ENCODE measurements at regions not wholly inside any gene's neighbourhood (a gene's known extent, or its start where the extent isn't known, plus 50 kb on each side); places are given as distances from the start of the nearest gene placed in this dataset.
A peak's percentile ranks its signal among the peaks of the same experiment; 100 is the strongest.

GRCh38 chr6:67884442-67884841 is 750.6 kb upstream of the ADGRB3 start (continued):
- TF ChIP-seq, protein P1, sequence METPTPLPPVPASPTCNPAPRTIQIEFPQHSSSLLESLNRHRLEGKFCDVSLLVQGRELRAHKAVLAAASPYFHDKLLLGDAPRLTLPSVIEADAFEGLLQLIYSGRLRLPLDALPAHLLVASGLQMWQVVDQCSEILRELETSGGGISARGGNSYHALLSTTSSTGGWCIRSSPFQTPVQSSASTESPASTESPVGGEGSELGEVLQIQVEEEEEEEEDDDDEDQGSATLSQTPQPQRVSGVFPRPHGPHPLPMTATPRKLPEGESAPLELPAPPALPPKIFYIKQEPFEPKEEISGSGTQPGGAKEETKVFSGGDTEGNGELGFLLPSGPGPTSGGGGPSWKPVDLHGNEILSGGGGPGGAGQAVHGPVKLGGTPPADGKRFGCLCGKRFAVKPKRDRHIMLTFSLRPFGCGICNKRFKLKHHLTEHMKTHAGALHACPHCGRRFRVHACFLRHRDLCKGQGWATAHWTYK (CRISPR knock-in tag; IDR thresholded peaks at IDR 0.05): no peak
- no peak for TF ChIP-seq SMARCC2 (IDR thresholded peaks at IDR 0.05; ENCODE audit: low read depth)
- TF ChIP-seq CAMTA2 (CRISPR knock-in tag; conservative IDR thresholded peaks at IDR 0.05): no peak
- TF ChIP-seq, protein P2, sequence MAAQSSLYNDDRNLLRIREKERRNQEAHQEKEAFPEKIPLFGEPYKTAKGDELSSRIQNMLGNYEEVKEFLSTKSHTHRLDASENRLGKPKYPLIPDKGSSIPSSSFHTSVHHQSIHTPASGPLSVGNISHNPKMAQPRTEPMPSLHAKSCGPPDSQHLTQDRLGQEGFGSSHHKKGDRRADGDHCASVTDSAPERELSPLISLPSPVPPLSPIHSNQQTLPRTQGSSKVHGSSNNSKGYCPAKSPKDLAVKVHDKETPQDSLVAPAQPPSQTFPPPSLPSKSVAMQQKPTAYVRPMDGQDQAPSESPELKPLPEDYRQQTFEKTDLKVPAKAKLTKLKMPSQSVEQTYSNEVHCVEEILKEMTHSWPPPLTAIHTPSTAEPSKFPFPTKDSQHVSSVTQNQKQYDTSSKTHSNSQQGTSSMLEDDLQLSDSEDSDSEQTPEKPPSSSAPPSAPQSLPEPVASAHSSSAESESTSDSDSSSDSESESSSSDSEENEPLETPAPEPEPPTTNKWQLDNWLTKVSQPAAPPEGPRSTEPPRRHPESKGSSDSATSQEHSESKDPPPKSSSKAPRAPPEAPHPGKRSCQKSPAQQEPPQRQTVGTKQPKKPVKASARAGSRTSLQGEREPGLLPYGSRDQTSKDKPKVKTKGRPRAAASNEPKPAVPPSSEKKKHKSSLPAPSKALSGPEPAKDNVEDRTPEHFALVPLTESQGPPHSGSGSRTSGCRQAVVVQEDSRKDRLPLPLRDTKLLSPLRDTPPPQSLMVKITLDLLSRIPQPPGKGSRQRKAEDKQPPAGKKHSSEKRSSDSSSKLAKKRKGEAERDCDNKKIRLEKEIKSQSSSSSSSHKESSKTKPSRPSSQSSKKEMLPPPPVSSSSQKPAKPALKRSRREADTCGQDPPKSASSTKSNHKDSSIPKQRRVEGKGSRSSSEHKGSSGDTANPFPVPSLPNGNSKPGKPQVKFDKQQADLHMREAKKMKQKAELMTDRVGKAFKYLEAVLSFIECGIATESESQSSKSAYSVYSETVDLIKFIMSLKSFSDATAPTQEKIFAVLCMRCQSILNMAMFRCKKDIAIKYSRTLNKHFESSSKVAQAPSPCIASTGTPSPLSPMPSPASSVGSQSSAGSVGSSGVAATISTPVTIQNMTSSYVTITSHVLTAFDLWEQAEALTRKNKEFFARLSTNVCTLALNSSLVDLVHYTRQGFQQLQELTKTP (IDR thresholded peaks at IDR 0.05; ENCODE audit: low read depth in 1 of 2, partially characterized antibody in 2 of 2): peak; percentile 80 to 86
- no peak for TF ChIP-seq SRF (CRISPR knock-in tag; IDR thresholded peaks at IDR 0.05)
- TF ChIP-seq ZC3H4 (CRISPR knock-in tag; IDR thresholded peaks at IDR 0.05; ENCODE audit: borderline replicate concordance): no peak
- TF ChIP-seq NFYB (IDR thresholded peaks at IDR 0.05; ENCODE audit: extremely low read depth, insufficient read length): no peak
- TF ChIP-seq ZSCAN32 (CRISPR knock-in tag; IDR thresholded peaks at IDR 0.05): no peak
- no peak for TF ChIP-seq NCOA6 (IDR thresholded peaks at IDR 0.05)
- no peak for TF ChIP-seq ATF2 (CRISPR knock-in tag; IDR thresholded peaks at IDR 0.05)
- peak; percentile 76 for TF ChIP-seq LARP7 (IDR thresholded peaks at IDR 0.05)
- no peak for TF ChIP-seq SETDB1 (IDR thresholded peaks at IDR 0.05; ENCODE audit: low read length)
- no peak for TF ChIP-seq ELF2 (CRISPR knock-in tag; IDR thresholded peaks at IDR 0.05)
- 0 out of 2 replicates have a peak, but pooled peaks have one; percentile 5 for TF ChIP-seq TCF3 (CRISPR knock-in tag; IDR thresholded peaks at IDR 0.05)
- TF ChIP-seq ZNF165 (CRISPR knock-in tag; IDR thresholded peaks at IDR 0.05; ENCODE audit: borderline replicate concordance): no peak
- TF ChIP-seq JUND (IDR thresholded peaks at IDR 0.05; ENCODE audit: borderline replicate concordance, low read depth, low read length): no peak
- TF ChIP-seq JUND (tag; IDR thresholded peaks at IDR 0.05; ENCODE audit: borderline replicate concordance, low read depth, low read length): no peak
- no peak for TF ChIP-seq KLF13 (tag; IDR thresholded peaks at IDR 0.05; ENCODE audit: borderline replicate concordance, low read depth)
- peak; percentile 21 for TF ChIP-seq SIRT6 (IDR thresholded peaks at IDR 0.05; ENCODE audit: low read depth, low read length)
- TF ChIP-seq TSC22D4 (tag; IDR thresholded peaks at IDR 0.05): no peak
- TF ChIP-seq ZBTB49 (CRISPR knock-in tag; IDR thresholded peaks at IDR 0.05; ENCODE audit: borderline replicate concordance): no peak

All from K562 (cell line).